Upper lobe of left lung (tissue), 6 donors: ENCODE measurements at regions not wholly inside any gene's neighbourhood (a gene's known extent, or its start where the extent isn't known, plus 50 kb on each side); places are given as distances from the start of the nearest gene placed in this dataset.
"Not testable (repeated sequence)": the region's sequence is repeated elsewhere in the genome, so short reads cannot be mapped to it uniquely, and the experiment has no call there.

Experiments used
- ATAC-seq, 2 donors: fragments of 200-7000 bp; cut with Tn5 transposase; one replicate each; pipeline ENCODE4 v1.9.1; 2022; ENCODE audit warnings: mild to moderate bottlenecking in 2 of 2, moderate library complexity in 2 of 2; ENCODE audit not compliant: low FRiP score in 2 of 2
- DNase-seq, 2 donors: peaks; one replicate each; pipeline ENCODE4 v3.0.0-alpha.2; 2019 to 2020
- H3K27ac ChIP-seq, 4 donors: fragments of 200-600 bp; sonication (generic); one replicate each; pipeline ENCODE4 v1.5.1; 2016 to 2019
- H3K27me3 ChIP-seq, 4 donors: fragments of 200-600 bp; sonication (generic); one replicate each; pipeline ENCODE4 v1.5.1; 2017 to 2019
- H3K36me3 ChIP-seq, 4 donors: fragments of 200-600 bp; sonication (generic); one replicate each; pipeline ENCODE4 v1.5.1; 2016 to 2019
- H3K4me1 ChIP-seq, 4 donors: fragments of 200-600 bp; sonication (generic); one replicate each; pipeline ENCODE4 v1.5.1; 2018 to 2019
- H3K4me3 ChIP-seq, 4 donors: fragments of 200-600 bp; sonication (generic); one replicate each; pipeline ENCODE4 v1.5.1; 2017 to 2019; ENCODE audit warnings: mild to moderate bottlenecking in 2 of 4, moderate library complexity in 1 of 4
- H3K9me3 ChIP-seq, 4 donors: fragments of 200-600 bp; sonication (generic); one replicate each; pipeline ENCODE4 v1.5.1; 2018 to 2019
- EP300 ChIP-seq, 4 donors: sonication (generic); formaldehyde crosslinking; IDR thresholded peaks; one replicate each; pipeline ENCODE4 v1.5.1; 2017; ENCODE audit warnings: antibody characterized with exemption in 4 of 4, control low read depth in 2 of 4
- POLR2A ChIP-seq, 4 donors: fragments of 450-650 bp; IDR thresholded peaks; one replicate each; pipeline ENCODE4 v1.5.1; 2016 to 2017; ENCODE audit warnings: antibody characterized with exemption in 4 of 4, mild to moderate bottlenecking in 2 of 4
- POLR2AphosphoS5 ChIP-seq, 2 donors: sonication (generic); formaldehyde crosslinking; IDR thresholded peaks; one replicate each; pipeline ENCODE4 v1.5.1; 2017; ENCODE audit warnings: antibody characterized with exemption in 2 of 2
- WGBS, 2 donors: methylation state at CpG; one replicate each; pipeline ENCODE4 v1.1.5; 2017 to 2018; 5-methylcytosine and 5-hydroxymethylcytosine counted together
- TF ChIP-seq, protein P1 (sequence below), 6 experiments: fragments of 450-650 bp in 4 of 6; fragments of 200-600 bp in 2 of 6; sonication (generic) in 2 of 6; IDR thresholded peaks; one replicate each; pipeline ENCODE4 v1.5.1; 2016 to 2019; ENCODE audit warnings: antibody characterized with exemption in 6 of 6
- donor health status: DM: no; HTN: no; CAD: no; lungs with moderate emphysema.
- donor health status: DM: no; HTN: yes; CAD: no; lungs with severe emphysema.

DNA sequence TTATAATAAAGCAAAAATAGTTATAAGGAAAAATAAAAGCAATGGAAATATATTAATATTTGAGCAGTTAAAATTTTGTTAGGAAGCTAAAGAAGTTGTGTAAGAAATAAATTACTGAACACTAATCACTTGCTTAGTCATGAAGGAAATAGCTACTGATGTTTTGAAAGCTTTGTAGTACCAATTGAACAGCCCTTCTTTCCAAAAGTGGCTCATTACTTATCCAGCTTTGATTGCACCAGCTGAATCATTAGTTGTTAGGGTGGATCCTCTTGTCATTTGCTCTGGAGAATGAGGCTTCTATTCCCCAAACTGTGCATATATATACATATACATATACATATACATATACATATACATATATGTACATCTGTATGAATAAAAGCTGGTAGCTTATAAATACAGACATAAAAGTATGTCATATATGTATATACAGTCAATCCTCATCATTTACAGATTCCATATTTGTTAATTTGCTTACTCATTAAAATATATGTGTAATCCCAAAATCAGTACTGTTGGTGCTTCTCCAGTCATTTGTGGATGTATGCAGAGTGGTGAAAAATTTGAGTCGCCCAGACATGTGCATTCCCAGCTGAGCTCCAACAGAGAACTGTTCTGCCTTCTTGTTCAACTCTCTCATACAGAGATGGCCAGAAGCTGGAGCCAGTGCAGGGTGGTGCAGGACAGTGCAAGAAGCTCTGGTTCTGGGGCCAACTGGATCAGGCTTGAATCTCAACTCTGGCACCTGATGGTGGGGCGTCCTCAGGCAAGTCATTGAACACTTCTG lies 214.1 kb downstream of the RPAP3 start:
- ATAC-seq: no peak
- no peak for DNase-seq
- H3K36me3 ChIP-seq: no peaks in the 10 kb centered on the region
- WGBS, 2 donors: 77 to 80% methylated on average over 2 of the region's 2 CpGs
- TF ChIP-seq EP300 (IDR thresholded peaks at IDR 0.05): no peak
- no peaks in the 10 kb centered on the region for H3K4me1 ChIP-seq
- no peak overlapping the region for H3K27ac ChIP-seq
- no peak overlapping the region for H3K4me3 ChIP-seq
- H3K9me3 ChIP-seq: no peaks in the 10 kb centered on the region
- H3K27me3 ChIP-seq: no peaks in the 10 kb centered on the region

DNA sequence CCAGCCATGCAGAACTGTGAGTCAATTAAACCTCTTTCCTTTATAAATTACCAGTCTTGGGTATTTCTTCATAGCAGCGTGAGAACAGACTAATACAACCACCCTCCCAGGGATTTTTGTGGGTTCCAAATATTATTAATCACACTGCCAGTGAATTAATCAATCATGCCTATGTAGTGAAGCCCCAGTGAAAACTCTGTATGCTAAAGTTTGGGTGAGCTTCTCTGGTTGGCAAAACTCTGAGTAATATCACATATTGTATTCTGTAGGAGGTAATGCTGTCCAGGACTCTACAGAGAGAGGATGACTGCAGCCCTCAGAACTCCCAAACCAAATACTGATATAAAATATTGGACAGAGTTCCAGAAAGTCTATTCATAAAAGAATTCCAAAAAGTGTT lies 216.9 kb downstream of the RPAP3 start:
- 89 to 96% methylated on average over 1 of the region's 1 CpG for WGBS, 2 donors
- no peak for TF ChIP-seq EP300 (IDR thresholded peaks at IDR 0.05)
- no peak for TF ChIP-seq POLR2AphosphoS5 (IDR thresholded peaks at IDR 0.05)
- no peak for TF ChIP-seq POLR2A (IDR thresholded peaks at IDR 0.05)
- TF ChIP-seq, protein P1, sequence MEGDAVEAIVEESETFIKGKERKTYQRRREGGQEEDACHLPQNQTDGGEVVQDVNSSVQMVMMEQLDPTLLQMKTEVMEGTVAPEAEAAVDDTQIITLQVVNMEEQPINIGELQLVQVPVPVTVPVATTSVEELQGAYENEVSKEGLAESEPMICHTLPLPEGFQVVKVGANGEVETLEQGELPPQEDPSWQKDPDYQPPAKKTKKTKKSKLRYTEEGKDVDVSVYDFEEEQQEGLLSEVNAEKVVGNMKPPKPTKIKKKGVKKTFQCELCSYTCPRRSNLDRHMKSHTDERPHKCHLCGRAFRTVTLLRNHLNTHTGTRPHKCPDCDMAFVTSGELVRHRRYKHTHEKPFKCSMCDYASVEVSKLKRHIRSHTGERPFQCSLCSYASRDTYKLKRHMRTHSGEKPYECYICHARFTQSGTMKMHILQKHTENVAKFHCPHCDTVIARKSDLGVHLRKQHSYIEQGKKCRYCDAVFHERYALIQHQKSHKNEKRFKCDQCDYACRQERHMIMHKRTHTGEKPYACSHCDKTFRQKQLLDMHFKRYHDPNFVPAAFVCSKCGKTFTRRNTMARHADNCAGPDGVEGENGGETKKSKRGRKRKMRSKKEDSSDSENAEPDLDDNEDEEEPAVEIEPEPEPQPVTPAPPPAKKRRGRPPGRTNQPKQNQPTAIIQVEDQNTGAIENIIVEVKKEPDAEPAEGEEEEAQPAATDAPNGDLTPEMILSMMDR (IDR thresholded peaks at IDR 0.05): no peak

DNA sequence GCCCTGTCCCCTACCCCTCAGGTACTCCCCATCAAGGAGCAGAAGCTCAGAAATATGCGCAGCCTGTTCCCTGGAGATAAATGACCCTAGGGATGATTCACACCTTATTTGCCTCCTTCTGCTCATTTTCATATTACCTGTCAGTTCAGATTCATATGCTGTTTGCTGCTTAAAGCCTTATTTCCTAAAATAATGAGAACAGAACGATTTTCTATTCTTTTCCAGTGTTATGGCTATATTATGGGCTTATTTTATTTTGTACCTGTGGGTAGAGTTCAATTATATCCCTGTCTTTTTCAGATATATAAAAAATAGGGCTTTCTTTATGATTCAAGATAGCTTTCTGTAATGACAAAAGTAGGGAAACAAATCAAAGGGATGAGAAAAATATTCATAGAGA lies 224.8 kb downstream of the RPAP3 start:
- Histone ChIP-seq H3K4me3 (no peak overlapping the region), H3K36me3 (no peaks in the 10 kb centered on the region), H3K9me3 (peaks cover 0 to 6% (median 1%) of the 10 kb centered on the region in 4 donors), H3K27ac (no peak overlapping the region), H3K4me1 (no peaks in the 10 kb centered on the region), H3K27me3 (no peaks in the 10 kb centered on the region)
- no peak for ATAC-seq
- WGBS, 2 donors: 60 to 67% methylated on average over 2 of the region's 2 CpGs
- DNase-seq: no peak
- TF ChIP-seq EP300 (IDR thresholded peaks at IDR 0.05): no peak

More for the DNA sequence above, 216.9 kb downstream of the RPAP3 start:
- DNase-seq (no peak), ATAC-seq (no peak)
- H3K36me3 ChIP-seq: no peaks in the 10 kb centered on the region
- H3K9me3 ChIP-seq: no peaks in the 10 kb centered on the region
- H3K4me3 ChIP-seq: no peak overlapping the region
- no peaks in the 10 kb centered on the region for H3K4me1 ChIP-seq
- no peaks in the 10 kb centered on the region for H3K27me3 ChIP-seq
- H3K27ac ChIP-seq: no peak overlapping the region

DNA sequence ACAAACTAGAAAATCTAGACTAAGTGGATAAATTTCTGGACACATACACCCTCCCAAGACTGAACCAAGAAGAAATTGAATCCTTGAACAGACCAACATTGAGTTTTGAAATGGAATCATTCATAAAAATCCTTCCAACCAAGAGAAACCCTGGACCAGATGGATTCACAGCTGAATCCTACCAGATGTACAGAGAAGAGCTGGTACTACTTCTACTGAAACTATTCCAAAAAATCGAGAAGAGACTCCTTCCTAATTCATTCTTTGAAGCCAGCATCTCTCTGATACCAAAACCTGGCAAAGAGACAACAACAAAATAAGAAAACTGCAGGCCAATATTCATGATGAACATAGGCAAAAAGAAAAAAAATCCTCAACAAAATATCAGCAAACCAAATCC lies 227.4 kb downstream of the RPAP3 start:
- H3K4me1 ChIP-seq: no peaks in the 10 kb centered on the region
- H3K36me3 ChIP-seq: no peaks in the 10 kb centered on the region
- peaks cover 0 to 26% (median 15%) of the 10 kb centered on the region in 4 donors for H3K9me3 ChIP-seq
- ATAC-seq: no peak
- WGBS, 2 donors: 48 to 50% methylated on average over 1 of the region's 1 CpG
- no peak overlapping the region for H3K27ac ChIP-seq
- TF ChIP-seq POLR2A (IDR thresholded peaks at IDR 0.05) (no peak), EP300 (IDR thresholded peaks at IDR 0.05) (no peak), POLR2AphosphoS5 (IDR thresholded peaks at IDR 0.05) (no peak)
- TF ChIP-seq, protein P1 (IDR thresholded peaks at IDR 0.05): no peak
- H3K4me3 ChIP-seq: no peak overlapping the region
- DNase-seq: no peak
- no peaks in the 10 kb centered on the region for H3K27me3 ChIP-seq

DNA sequence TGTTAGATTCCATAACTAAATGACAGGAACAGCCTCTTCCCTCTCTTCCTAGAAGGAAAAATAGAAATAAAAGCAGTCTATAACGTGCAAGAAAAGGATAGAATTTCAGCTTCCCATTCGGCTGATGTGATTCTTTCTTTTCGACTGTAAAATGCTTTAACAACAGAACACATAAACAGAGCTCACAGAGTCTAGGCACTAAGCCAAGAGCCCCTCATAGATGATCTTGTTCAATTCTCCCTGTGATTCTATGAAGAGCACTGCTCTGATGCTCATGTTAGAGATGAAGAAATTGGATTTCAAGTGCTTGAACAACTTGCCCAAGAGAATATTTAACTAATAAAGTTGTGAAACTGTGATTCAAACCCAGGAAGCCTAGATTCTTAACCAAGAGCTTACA lies 232.7 kb downstream of the RPAP3 start:
- Histone ChIP-seq H3K27me3 (no peaks in the 10 kb centered on the region), H3K4me3 (no peak overlapping the region), H3K4me1 (no peaks in the 10 kb centered on the region), H3K27ac (no peak overlapping the region), H3K9me3 (peaks cover 0 to 23% (median 15%) of the 10 kb centered on the region in 4 donors), H3K36me3 (no peaks in the 10 kb centered on the region)
- ATAC-seq (no peak), DNase-seq (no peak)
- 40 to 48% methylated on average over 3 of the region's 3 CpGs for WGBS, 2 donors
- TF ChIP-seq POLR2AphosphoS5 (IDR thresholded peaks at IDR 0.05) (no peak), EP300 (IDR thresholded peaks at IDR 0.05) (no peak), POLR2A (IDR thresholded peaks at IDR 0.05) (no peak)
- TF ChIP-seq, protein P1 (IDR thresholded peaks at IDR 0.05): no peak

DNA sequence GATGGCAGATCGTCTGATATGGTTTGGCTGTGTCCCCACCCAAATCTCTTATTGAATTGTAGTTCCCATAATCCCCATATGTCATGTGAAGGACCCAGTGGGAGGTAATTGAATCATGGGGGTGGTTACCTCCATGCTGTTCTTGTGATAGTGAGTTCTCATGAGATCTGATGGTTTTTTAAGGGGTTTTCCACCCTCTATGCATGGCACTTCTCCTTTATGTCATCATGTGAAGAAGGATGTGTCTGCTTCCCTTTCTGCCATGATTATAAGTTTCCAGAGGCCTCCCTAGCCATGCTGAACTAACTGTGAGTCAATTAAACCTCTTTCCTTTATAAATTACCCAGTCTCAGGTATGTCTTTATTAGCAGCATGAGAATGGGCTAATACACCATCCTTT lies 235.5 kb downstream of the RPAP3 start:
- H3K4me1 ChIP-seq, H3K36me3 ChIP-seq, ATAC-seq, DNase-seq, H3K4me3 ChIP-seq, H3K27ac ChIP-seq, H3K27me3 ChIP-seq: not testable (repeated sequence)
- peaks cover 0 to 13% (median 8%) of the 10 kb centered on the region in 4 donors for H3K9me3 ChIP-seq
- 74 to 75% methylated on average over 1 of the region's 1 CpG for WGBS, 2 donors

DNA sequence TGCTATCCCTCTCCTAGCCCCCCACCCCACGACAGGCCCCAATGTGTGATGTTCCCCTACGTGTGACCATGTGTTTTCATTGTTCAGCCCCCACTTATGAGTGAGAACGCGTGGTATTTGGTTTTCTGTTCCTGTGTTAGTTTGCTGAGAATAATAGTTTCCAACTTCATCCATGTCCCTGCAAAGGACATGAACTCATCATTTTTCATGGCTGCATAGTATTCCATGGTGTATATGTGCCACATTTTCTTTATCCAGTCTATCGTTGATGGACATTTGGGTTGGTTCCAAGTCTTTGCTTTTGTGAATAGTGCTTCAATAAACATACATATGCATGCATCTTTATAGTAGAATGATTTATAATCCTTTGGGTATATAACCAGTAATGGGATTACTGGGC lies 241.9 kb downstream of the RPAP3 start:
- H3K27me3 ChIP-seq, H3K36me3 ChIP-seq, H3K9me3 ChIP-seq, H3K27ac ChIP-seq, DNase-seq, H3K4me3 ChIP-seq, ATAC-seq, H3K4me1 ChIP-seq: not testable (repeated sequence)
- 87 to 90% methylated on average over 5 of the region's 5 CpGs for WGBS, 2 donors
